H1 (cell line): ENCODE measurements at regions not wholly inside any gene's neighbourhood (a gene's known extent, or its start where the extent isn't known, plus 50 kb on each side); places are given as distances from the start of the nearest gene placed in this dataset.

Source experiments
- CEBPB ChIP-seq: IDR thresholded peaks from 2 replicates; pipeline ENCODE4 v1.6.1; 2012; ENCODE audit warnings: low read depth, low read length
- EP300 ChIP-seq, 2 experiments: IDR thresholded peaks; 1 replicate in 1 of 2; 2 replicates in 1 of 2; pipeline ENCODE4 v1.6.1; 2011 to 2012; ENCODE audit warnings: low read depth in 2 of 2, low read length in 2 of 2, mild to moderate bottlenecking in 2 of 2, borderline replicate concordance in 1 of 2, inconsistent platforms in 1 of 2, moderate library complexity in 1 of 2
- GABPA ChIP-seq: IDR thresholded peaks from 2 replicates; pipeline ENCODE4 v1.6.1; 2011; ENCODE audit warnings: mild to moderate bottlenecking, low read length, moderate library complexity, borderline replicate concordance; ENCODE audit not compliant: insufficient read depth
- HDAC6 ChIP-seq: IDR thresholded peaks from one replicate; pipeline ENCODE4 v1.7.1; 2012; ENCODE audit warnings: low read depth, mild to moderate bottlenecking, inconsistent platforms, low read length, moderate library complexity
- KDM5A ChIP-seq: fragments of 200-600 bp; IDR thresholded peaks from 2 replicates; pipeline ENCODE4 v1.7.1; 2012; ENCODE audit warnings: mild to moderate bottlenecking, low read length, inconsistent platforms, mixed read lengths
- POLR2AphosphoS5 ChIP-seq: IDR thresholded peaks from 2 replicates; pipeline ENCODE4 v1.6.1; 2011; ENCODE audit warnings: low read depth, low read length
- POU5F1 ChIP-seq: IDR thresholded peaks from 2 replicates; pipeline ENCODE4 v1.6.1; 2011; ENCODE audit warnings: low read depth, mild to moderate bottlenecking, low read length, moderate library complexity
- RAD21 ChIP-seq, 2 experiments: IDR thresholded peaks in 1 of 2; conservative IDR thresholded peaks in 1 of 2; 2 replicates each; pipeline ENCODE4 v1.6.1; 2011; ENCODE audit warnings: low read depth in 2 of 2, low read length in 2 of 2, improper control_type of control experiment in 1 of 2, inconsistent platforms in 1 of 2, mild to moderate bottlenecking in 1 of 2, moderate library complexity in 1 of 2
- TBP ChIP-seq: IDR thresholded peaks from 2 replicates; pipeline ENCODE4 v1.6.1; 2011; ENCODE audit warnings: low read depth, low read length, improper control_type of control experiment
- TCF12 ChIP-seq: IDR thresholded peaks from 2 replicates; pipeline ENCODE4 v1.6.1; 2011; ENCODE audit warnings: low read depth, mild to moderate bottlenecking, low read length
- TF ChIP-seq, protein P1 (sequence below), 3 experiments: IDR thresholded peaks; 1 replicate in 2 of 3; 2 replicates in 1 of 3; pipeline versions ENCODE4 v1.5.1 to v1.6.1; 2011; ENCODE audit warnings: low read length in 3 of 3, mild to moderate bottlenecking in 3 of 3, inconsistent platforms in 2 of 3, low read depth in 1 of 3, moderate library complexity in 1 of 3; ENCODE audit not compliant: insufficient read depth in 1 of 3; ENCODE audit errors: control extremely low read depth in 1 of 3

- TF ChIP-seq RAD21 (IDR thresholded peaks at IDR 0.05 in 1 of 2, conservative IDR thresholded peaks at IDR 0.05 in 1 of 2; ENCODE audit: low read depth in 2 of 2, low read length in 2 of 2) (no peak), HDAC6 (no peak), CEBPB (no peak), POLR2AphosphoS5 (no peak), GABPA (no peak), EP300 (IDR thresholded peaks at IDR 0.05; ENCODE audit: borderline replicate concordance in 1 of 2, low read depth in 2 of 2, low read length in 2 of 2) (no peak), TBP (no peak), TCF12 (no peak), KDM5A (no peak), POU5F1 (no peak)
- TF ChIP-seq, protein P1, sequence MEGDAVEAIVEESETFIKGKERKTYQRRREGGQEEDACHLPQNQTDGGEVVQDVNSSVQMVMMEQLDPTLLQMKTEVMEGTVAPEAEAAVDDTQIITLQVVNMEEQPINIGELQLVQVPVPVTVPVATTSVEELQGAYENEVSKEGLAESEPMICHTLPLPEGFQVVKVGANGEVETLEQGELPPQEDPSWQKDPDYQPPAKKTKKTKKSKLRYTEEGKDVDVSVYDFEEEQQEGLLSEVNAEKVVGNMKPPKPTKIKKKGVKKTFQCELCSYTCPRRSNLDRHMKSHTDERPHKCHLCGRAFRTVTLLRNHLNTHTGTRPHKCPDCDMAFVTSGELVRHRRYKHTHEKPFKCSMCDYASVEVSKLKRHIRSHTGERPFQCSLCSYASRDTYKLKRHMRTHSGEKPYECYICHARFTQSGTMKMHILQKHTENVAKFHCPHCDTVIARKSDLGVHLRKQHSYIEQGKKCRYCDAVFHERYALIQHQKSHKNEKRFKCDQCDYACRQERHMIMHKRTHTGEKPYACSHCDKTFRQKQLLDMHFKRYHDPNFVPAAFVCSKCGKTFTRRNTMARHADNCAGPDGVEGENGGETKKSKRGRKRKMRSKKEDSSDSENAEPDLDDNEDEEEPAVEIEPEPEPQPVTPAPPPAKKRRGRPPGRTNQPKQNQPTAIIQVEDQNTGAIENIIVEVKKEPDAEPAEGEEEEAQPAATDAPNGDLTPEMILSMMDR (IDR thresholded peaks at IDR 0.05; ENCODE audit: control extremely low read depth in 1 of 3, insufficient read depth in 1 of 3, low read depth in 1 of 3, low read length in 3 of 3): no peak
Measured at GRCh38 chr4:100841911-100842310, 324.1 kb upstream of the EMCN start.
